Globus pallidus (tissue), 1 donor: ENCODE measurements at regions not wholly inside any gene's neighbourhood (a gene's known extent, or its start where the extent isn't known, plus 50 kb on each side); places are given as distances from the start of the nearest gene placed in this dataset.

Source experiments
- DNase-seq: peaks from one replicate; pipeline ENCODE4 v3.0.0-alpha.2; 2015; ENCODE audit warnings: low spot score

GRCh38 chr11:121794671-121795141 lies 321.3 kb downstream of the BLID start:
- DNase-seq: peak; percentile 72

GRCh38 chr11:121793916-121794315 lies 322.1 kb downstream of the BLID start:
- no peak for DNase-seq

GRCh38 chr11:121793291-121793690 lies 322.7 kb downstream of the BLID start:
- DNase-seq: no peak

GRCh38 chr11:121792185-121792584 lies 323.8 kb downstream of the BLID start:
- DNase-seq: no peak

GRCh38 chr11:121790430-121790829 lies 325.6 kb downstream of the BLID start:
- DNase-seq: no peak

- DNase-seq: no peak
Observed at GRCh38 chr11:121780971-121781370, 328.2 kb upstream of the SORL1-AS1 start.

- no peak for DNase-seq
Observed at GRCh38 chr11:121777056-121777455, 324.3 kb upstream of the SORL1-AS1 start.

- DNase-seq: no peak
Observed at GRCh38 chr11:121775276-121775675, 322.5 kb upstream of the SORL1-AS1 start.

GRCh38 chr11:121773076-121773475 lies 320.3 kb upstream of the SORL1-AS1 start:
- no peak for DNase-seq

- no peak for DNase-seq
Observed at GRCh38 chr11:121770939-121771595, 318.3 kb upstream of the SORL1-AS1 start.

- DNase-seq: no peak
Observed at GRCh38 chr11:121769191-121769590, 316.4 kb upstream of the SORL1-AS1 start.

- peak; percentile 54 for DNase-seq
Observed at GRCh38 chr11:121767433-121767832, 314.7 kb upstream of the SORL1-AS1 start.

- DNase-seq: no peak
Observed at GRCh38 chr11:121766991-121767390, 314.2 kb upstream of the SORL1-AS1 start.

GRCh38 chr11:121766166-121766565 lies 313.4 kb upstream of the SORL1-AS1 start:
- no peak for DNase-seq

GRCh38 chr11:121763526-121763925 lies 310.8 kb upstream of the SORL1-AS1 start:
- no peak for DNase-seq

- no peak for DNase-seq
Observed at GRCh38 chr11:121762820-121763219, 310.1 kb upstream of the SORL1-AS1 start.

- no peak for DNase-seq
Observed at GRCh38 chr11:121761186-121761585, 308.4 kb upstream of the SORL1-AS1 start.

GRCh38 chr11:121757480-121758125 lies 304.8 kb upstream of the SORL1-AS1 start:
- DNase-seq: no peak

- DNase-seq: no peak
Observed at GRCh38 chr11:121755906-121756305, 303.1 kb upstream of the SORL1-AS1 start.

GRCh38 chr11:121755191-121755590 lies 302.4 kb upstream of the SORL1-AS1 start:
- DNase-seq: no peak

- DNase-seq: no peak
Observed at GRCh38 chr11:121754598-121754997, 301.8 kb upstream of the SORL1-AS1 start.

GRCh38 chr11:121749691-121750090 lies 296.9 kb upstream of the SORL1-AS1 start:
- no peak for DNase-seq

- no peak for DNase-seq
Observed at GRCh38 chr11:121748068-121748467, 295.3 kb upstream of the SORL1-AS1 start.

- no peak for DNase-seq
Observed at GRCh38 chr11:121743285-121743684, 290.5 kb upstream of the SORL1-AS1 start.
